Kidney (tissue), 13 donors: ENCODE measurements at regions not wholly inside any gene's neighbourhood (a gene's known extent, or its start where the extent isn't known, plus 50 kb on each side); places are given as distances from the start of the nearest gene placed in this dataset.
"Not testable (repeated sequence)": the region's sequence is repeated elsewhere in the genome, so short reads cannot be mapped to it uniquely, and the experiment has no call there.

ENCODE experiments used
- DNase-seq, 5 donors: peaks; one replicate each; pipeline ENCODE4 v3.0.0-alpha.2; 2013 to 2020
- FAIRE-seq: peaks from 2 replicates; lab custom pipeline; 2012; peaks lifted over from hg19 to GRCh38; lab: Jason Lieb, UNC
- H3K27ac ChIP-seq, 2 donors: one replicate each; pipeline ENCODE4 v1.7.0; 2013; ENCODE audit warnings: low read depth in 2 of 2, low read length in 2 of 2, inconsistent platforms in 1 of 2
- H3K27me3 ChIP-seq: one replicate; pipeline ENCODE4 v1.7.1; 2013; ENCODE audit warnings: low read length, inconsistent platforms; ENCODE audit not compliant: control insufficient read depth, insufficient read depth
- H3K36me3 ChIP-seq, 3 donors: one replicate each; pipeline versions ENCODE4 v1.7.0 to v1.7.1; 2013; ENCODE audit warnings: low read length in 3 of 3, control low read depth in 1 of 3, inconsistent platforms in 1 of 3; ENCODE audit not compliant: insufficient read depth in 3 of 3, control insufficient read depth in 2 of 3
- H3K4me1 ChIP-seq, 3 donors: one replicate each; pipeline versions ENCODE4 v1.7.0 to v1.7.1; 2013; ENCODE audit warnings: low read length in 3 of 3, inconsistent platforms in 1 of 3, low read depth in 1 of 3; ENCODE audit not compliant: control insufficient read depth in 2 of 3, insufficient read depth in 2 of 3
- H3K4me3 ChIP-seq, 3 donors: one replicate each; pipeline versions ENCODE4 v1.7.0 to v1.8.1; 2013; ENCODE audit warnings: low read length in 3 of 3, control low read depth in 1 of 3, inconsistent platforms in 1 of 3
- H3K9ac ChIP-seq, 3 donors: one replicate each; pipeline versions ENCODE4 v1.7.0 to v1.7.1; 2013; ENCODE audit warnings: low read length in 3 of 3, control low read depth in 1 of 3, inconsistent platforms in 1 of 3
- H3K9me3 ChIP-seq, 3 donors: one replicate each; pipeline versions ENCODE4 v1.7.0 to v1.7.1; 2013; ENCODE audit warnings: low read length in 3 of 3, control low read depth in 1 of 3, inconsistent platforms in 1 of 3; ENCODE audit not compliant: control insufficient read depth in 2 of 3, insufficient read depth in 1 of 3
- intact Hi-C: fragments of 100-400 bp; cut with DNase I; formaldehyde crosslinking; loops from one replicate; pipeline ENCODE4 v1.11.1; 2022
- TF ChIP-seq, protein P1 (sequence below): IDR thresholded peaks from 3 replicates; pipeline ENCODE4 v1.5.1; 2012; ENCODE audit warnings: mild to moderate bottlenecking, moderate library complexity, borderline replicate concordance; ENCODE audit not compliant: insufficient read depth; ENCODE audit errors: extremely low read depth
- donor health status: control.
- donor health status: control.
- donor health status: control.
- donor health status: control.
- donor health status: control.
- donor health status: DM: yes; HTN: yes; CAD: no.
- donor health status: Normal renal cell carcinoma (clear cell type).

DNA sequence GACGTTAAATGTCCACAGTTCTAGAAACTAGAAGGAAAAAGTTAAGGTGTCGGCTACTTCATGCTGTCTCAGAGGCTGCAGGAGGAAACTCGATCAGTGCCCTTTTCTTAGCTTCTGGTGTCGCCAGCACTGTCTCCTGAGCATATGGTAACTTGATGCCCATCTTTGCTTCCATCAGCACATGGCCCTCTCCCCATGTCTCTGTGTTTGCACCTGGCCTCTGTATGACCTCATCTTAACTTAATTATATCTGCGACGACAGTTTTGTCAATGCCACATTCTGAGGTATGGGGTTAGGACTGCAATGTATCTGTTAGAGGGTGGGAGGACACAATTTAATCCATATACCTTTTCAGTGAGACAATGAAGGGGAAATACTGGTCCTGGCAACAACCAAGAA, 449.9 kb downstream of the POM121L12 start:
- no peaks in the 10 kb centered on the region for H3K4me1 ChIP-seq
- intact Hi-C loops, result no loop called here
- no peak for FAIRE-seq

DNA sequence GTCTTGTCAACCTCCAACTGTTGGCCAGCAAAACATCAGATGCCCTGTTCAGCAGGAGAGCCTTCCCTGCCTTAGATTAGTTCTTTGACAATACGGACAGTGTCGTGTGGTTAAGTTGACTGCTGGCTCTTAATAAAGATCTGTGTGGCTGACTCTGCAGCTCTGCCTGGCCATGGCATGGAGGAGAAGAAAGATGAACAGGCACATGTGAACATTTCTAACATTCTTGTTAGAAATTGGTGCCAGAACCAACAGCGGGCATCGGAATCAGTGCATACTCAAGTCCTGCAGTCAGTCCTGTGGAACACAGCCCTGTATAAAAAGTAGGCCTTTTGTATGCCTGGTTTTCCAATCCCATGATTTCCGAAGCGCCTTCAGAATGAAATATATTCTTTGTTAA, 455.6 kb downstream of the POM121L12 start:
- Histone ChIP-seq H3K9ac (no peak overlapping the region), H3K4me3 (no peak overlapping the region), H3K4me1 (no peaks in the 10 kb centered on the region), H3K27me3 (no peaks in the 10 kb centered on the region), H3K36me3 (no peaks in the 10 kb centered on the region), H3K9me3 (no peaks in the 10 kb centered on the region), H3K27ac (no peak overlapping the region)
- FAIRE-seq (no peak), DNase-seq (no peak)
- intact Hi-C loops, result no loop called here
- TF ChIP-seq, protein P1, sequence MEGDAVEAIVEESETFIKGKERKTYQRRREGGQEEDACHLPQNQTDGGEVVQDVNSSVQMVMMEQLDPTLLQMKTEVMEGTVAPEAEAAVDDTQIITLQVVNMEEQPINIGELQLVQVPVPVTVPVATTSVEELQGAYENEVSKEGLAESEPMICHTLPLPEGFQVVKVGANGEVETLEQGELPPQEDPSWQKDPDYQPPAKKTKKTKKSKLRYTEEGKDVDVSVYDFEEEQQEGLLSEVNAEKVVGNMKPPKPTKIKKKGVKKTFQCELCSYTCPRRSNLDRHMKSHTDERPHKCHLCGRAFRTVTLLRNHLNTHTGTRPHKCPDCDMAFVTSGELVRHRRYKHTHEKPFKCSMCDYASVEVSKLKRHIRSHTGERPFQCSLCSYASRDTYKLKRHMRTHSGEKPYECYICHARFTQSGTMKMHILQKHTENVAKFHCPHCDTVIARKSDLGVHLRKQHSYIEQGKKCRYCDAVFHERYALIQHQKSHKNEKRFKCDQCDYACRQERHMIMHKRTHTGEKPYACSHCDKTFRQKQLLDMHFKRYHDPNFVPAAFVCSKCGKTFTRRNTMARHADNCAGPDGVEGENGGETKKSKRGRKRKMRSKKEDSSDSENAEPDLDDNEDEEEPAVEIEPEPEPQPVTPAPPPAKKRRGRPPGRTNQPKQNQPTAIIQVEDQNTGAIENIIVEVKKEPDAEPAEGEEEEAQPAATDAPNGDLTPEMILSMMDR, result no peak

More for the DNA sequence above, 449.9 kb downstream of the POM121L12 start:
- H3K36me3 ChIP-seq, result no peaks in the 10 kb centered on the region
- TF ChIP-seq, protein P1, result no peak
- no peak for DNase-seq
- no peaks in the 10 kb centered on the region for H3K9me3 ChIP-seq
- H3K9ac ChIP-seq, result no peak overlapping the region
- no peak overlapping the region for H3K27ac ChIP-seq
- no peaks in the 10 kb centered on the region for H3K27me3 ChIP-seq
- H3K4me3 ChIP-seq, result no peak overlapping the region

DNA sequence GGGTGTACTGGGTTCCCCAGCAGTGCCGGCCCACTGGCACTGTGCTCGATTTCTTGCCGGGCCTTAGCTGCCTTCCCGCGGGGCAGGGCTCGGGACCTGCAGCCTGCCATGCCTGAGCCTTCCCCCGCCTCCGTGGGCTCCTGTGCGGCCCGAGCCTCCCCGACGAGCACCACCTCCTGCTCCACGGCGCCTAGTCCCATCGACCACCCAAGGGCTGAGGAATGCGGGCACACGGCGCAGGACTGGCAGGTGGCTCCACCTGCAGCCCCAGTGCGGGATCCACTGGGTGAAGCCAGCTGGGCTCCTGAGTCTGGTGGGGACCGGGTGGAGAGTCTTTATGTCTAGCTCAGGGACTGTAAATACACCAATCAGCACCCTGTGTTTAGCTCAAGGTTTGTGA, 459.7 kb downstream of the POM121L12 start:
- H3K4me1 ChIP-seq, FAIRE-seq, H3K4me3 ChIP-seq, H3K9me3 ChIP-seq, intact Hi-C loops, H3K27me3 ChIP-seq, H3K9ac ChIP-seq, H3K27ac ChIP-seq, H3K36me3 ChIP-seq, DNase-seq: not testable (repeated sequence)

DNA sequence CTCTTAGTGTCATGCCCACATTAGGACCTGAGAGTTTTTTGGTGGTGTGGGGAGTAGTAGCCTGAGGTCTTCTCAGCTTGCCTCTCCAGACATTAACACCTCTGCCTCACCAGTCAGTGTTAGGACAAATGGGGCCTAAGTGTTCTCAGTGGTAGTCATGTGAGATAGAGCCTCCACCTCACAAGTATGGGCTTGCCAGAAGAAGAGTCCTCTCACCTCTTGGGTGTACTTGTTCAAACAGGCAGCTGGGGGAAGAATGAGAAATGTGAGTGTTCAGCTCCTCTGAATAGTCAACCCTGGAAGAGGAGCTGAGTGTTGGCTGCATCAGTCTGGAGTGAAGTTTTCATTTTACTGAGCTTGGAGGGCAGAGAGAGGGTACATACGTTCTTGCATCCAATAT, 464.6 kb downstream of the POM121L12 start:
- Histone ChIP-seq H3K9ac (no peak overlapping the region), H3K27me3 (no peaks in the 10 kb centered on the region), H3K36me3 (no peaks in the 10 kb centered on the region), H3K4me3 (no peak overlapping the region), H3K4me1 (no peaks in the 10 kb centered on the region), H3K9me3 (no peaks in the 10 kb centered on the region), H3K27ac (no peak overlapping the region)
- DNase-seq (no peak), FAIRE-seq (no peak)
- intact Hi-C loops, result no loop called here
- TF ChIP-seq, protein P1, result no peak
